Vagina (tissue), 2 donors: ENCODE measurements at regions not wholly inside any gene's neighbourhood (a gene's known extent, or its start where the extent isn't known, plus 50 kb on each side); places are given as distances from the start of the nearest gene placed in this dataset.
"Not testable (repeated sequence)": the region's sequence is repeated elsewhere in the genome, so short reads cannot be mapped to it uniquely, and the experiment has no call there.

Experiments used
- DNase-seq, 2 donors: peaks; one replicate each; pipeline ENCODE4 v3.0.0-alpha.2; 2017; ENCODE audit errors: extremely low spot score in 2 of 2
- H3K27ac ChIP-seq: fragments of 200-600 bp; sonication (generic); one replicate; pipeline ENCODE4 v1.5.1; 2019
- H3K27me3 ChIP-seq: fragments of 200-600 bp; sonication (generic); one replicate; pipeline ENCODE4 v1.5.1; 2019
- H3K36me3 ChIP-seq, 2 donors: fragments of 200-600 bp; sonication (generic); one replicate each; pipeline ENCODE4 v1.5.1; 2017 to 2019
- H3K4me1 ChIP-seq: fragments of 200-600 bp; sonication (generic); one replicate; pipeline ENCODE4 v1.5.1; 2019
- H3K4me3 ChIP-seq, 2 donors: fragments of 200-600 bp; sonication (generic); 1 replicate in 1 of 2; 2 replicates in 1 of 2; pipeline ENCODE4 v1.5.1; 2016 to 2019
- H3K9me3 ChIP-seq: fragments of 200-600 bp; sonication (generic); one replicate; pipeline ENCODE4 v1.5.1; 2019
- CTCF ChIP-seq, 3 experiments: fragments of 450-650 bp in 2 of 3; fragments of 200-600 bp in 1 of 3; sonication (generic) in 1 of 3; IDR thresholded peaks; one replicate each; pipeline ENCODE4 v1.5.1; 2017 to 2019; ENCODE audit warnings: antibody characterized with exemption in 3 of 3, mild to moderate bottlenecking in 2 of 3, moderate library complexity in 2 of 3
- POLR2A ChIP-seq, 2 donors: fragments of 450-650 bp; IDR thresholded peaks; one replicate each; pipeline ENCODE4 v1.6.1; 2017; ENCODE audit warnings: antibody characterized with exemption in 2 of 2, mild to moderate bottlenecking in 2 of 2, moderate library complexity in 2 of 2
- POLR2AphosphoS5 ChIP-seq, 2 donors: sonication (generic); formaldehyde crosslinking; IDR thresholded peaks; one replicate each; pipeline ENCODE4 v1.9.0; 2017; ENCODE audit warnings: antibody characterized with exemption in 2 of 2, mild to moderate bottlenecking in 2 of 2, low read depth in 1 of 2; ENCODE audit not compliant: insufficient read depth in 1 of 2
- intact Hi-C: fragments of 100-400 bp; cut with DNase I; formaldehyde crosslinking; loops from one replicate; pipeline ENCODE4 v1.15.1; 2023

GRCh38 chr12:58316926-58317325 is 375.6 kb downstream of the ATP23 start:
- H3K36me3 ChIP-seq: no peaks in the 10 kb centered on the region
- no peaks in the 10 kb centered on the region for H3K4me1 ChIP-seq
- H3K4me3 ChIP-seq: no peak overlapping the region
- intact Hi-C loops: no loop called here
- H3K27me3 ChIP-seq: no peaks in the 10 kb centered on the region
- H3K9me3 ChIP-seq: no peaks in the 10 kb centered on the region
- H3K27ac ChIP-seq: no peak overlapping the region
- DNase-seq: no peak
- TF ChIP-seq POLR2A (IDR thresholded peaks at IDR 0.05): no peak
- no peak for TF ChIP-seq POLR2AphosphoS5 (IDR thresholded peaks at IDR 0.05; ENCODE audit: insufficient read depth in 1 of 2, low read depth in 1 of 2)
- TF ChIP-seq CTCF (IDR thresholded peaks at IDR 0.05): no peak

- Histone ChIP-seq H3K4me1 (no peaks in the 10 kb centered on the region), H3K27me3 (no peaks in the 10 kb centered on the region), H3K9me3 (no peaks in the 10 kb centered on the region), H3K4me3 (no peak overlapping the region), H3K36me3 (no peaks in the 10 kb centered on the region), H3K27ac (no peak overlapping the region)
- DNase-seq: no peak
- TF ChIP-seq CTCF (IDR thresholded peaks at IDR 0.05): no peak
- no peak for TF ChIP-seq POLR2AphosphoS5 (IDR thresholded peaks at IDR 0.05; ENCODE audit: insufficient read depth in 1 of 2, low read depth in 1 of 2)
- no peak for TF ChIP-seq POLR2A (IDR thresholded peaks at IDR 0.05)
- intact Hi-C loops: no loop called here
Measured at GRCh38 chr12:58321414-58321813, 380.0 kb downstream of the ATP23 start.

- no peaks in the 10 kb centered on the region for H3K9me3 ChIP-seq
- TF ChIP-seq POLR2AphosphoS5 (IDR thresholded peaks at IDR 0.05; ENCODE audit: insufficient read depth in 1 of 2, low read depth in 1 of 2) (no peak), POLR2A (IDR thresholded peaks at IDR 0.05) (no peak), CTCF (IDR thresholded peaks at IDR 0.05) (no peak)
- no peak for DNase-seq
- H3K27ac ChIP-seq: no peak overlapping the region
- H3K4me3 ChIP-seq: no peak overlapping the region
- H3K4me1 ChIP-seq: no peaks in the 10 kb centered on the region
- intact Hi-C loops: no loop called here
- no peaks in the 10 kb centered on the region for H3K27me3 ChIP-seq
- no peaks in the 10 kb centered on the region for H3K36me3 ChIP-seq
Measured at GRCh38 chr12:58323676-58324075, 382.3 kb downstream of the ATP23 start.

- H3K36me3 ChIP-seq: no peaks in the 10 kb centered on the region
- no peaks in the 10 kb centered on the region for H3K9me3 ChIP-seq
- no peaks in the 10 kb centered on the region for H3K27me3 ChIP-seq
- TF ChIP-seq CTCF (IDR thresholded peaks at IDR 0.05) (no peak), POLR2AphosphoS5 (IDR thresholded peaks at IDR 0.05; ENCODE audit: insufficient read depth in 1 of 2, low read depth in 1 of 2) (no peak), POLR2A (IDR thresholded peaks at IDR 0.05) (no peak)
- no peak overlapping the region for H3K27ac ChIP-seq
- intact Hi-C loops: no loop called here
- H3K4me1 ChIP-seq: no peaks in the 10 kb centered on the region
- no peak for DNase-seq
- H3K4me3 ChIP-seq: no peak overlapping the region
Measured at GRCh38 chr12:58325561-58325960, 384.2 kb downstream of the ATP23 start.

GRCh38 chr12:58326534-58326933 is 385.2 kb downstream of the ATP23 start:
- Histone ChIP-seq H3K4me1 (no peaks in the 10 kb centered on the region), H3K9me3 (no peaks in the 10 kb centered on the region), H3K27ac (no peak overlapping the region), H3K27me3 (no peaks in the 10 kb centered on the region), H3K36me3 (no peaks in the 10 kb centered on the region), H3K4me3 (no peak overlapping the region)
- intact Hi-C loops: no loop called here
- TF ChIP-seq POLR2AphosphoS5 (IDR thresholded peaks at IDR 0.05; ENCODE audit: insufficient read depth in 1 of 2, low read depth in 1 of 2): no peak
- TF ChIP-seq CTCF (IDR thresholded peaks at IDR 0.05): no peak
- TF ChIP-seq POLR2A (IDR thresholded peaks at IDR 0.05): no peak
- DNase-seq: no peak

GRCh38 chr12:58336581-58337242 is 395.3 kb downstream of the ATP23 start:
- H3K27me3 ChIP-seq, H3K4me1 ChIP-seq, H3K27ac ChIP-seq, intact Hi-C loops, H3K4me3 ChIP-seq, DNase-seq, H3K36me3 ChIP-seq, H3K9me3 ChIP-seq: not testable (repeated sequence)

- H3K27ac ChIP-seq, H3K27me3 ChIP-seq, H3K4me3 ChIP-seq, H3K36me3 ChIP-seq, H3K9me3 ChIP-seq, intact Hi-C loops, DNase-seq, H3K4me1 ChIP-seq: not testable (repeated sequence)
Measured at GRCh38 chr12:58337539-58337938, 396.2 kb downstream of the ATP23 start.
